SK-N-SH treated with all-trans-retinoic acid at 6 μM for 48 hours (cell line): ENCODE measurements at regions not wholly inside any gene's neighbourhood (a gene's known extent, or its start where the extent isn't known, plus 50 kb on each side); places are given as distances from the start of the nearest gene placed in this dataset.

Experiments
- ARNTL ChIP-seq: fragments of 450-650 bp; formaldehyde crosslinking; IDR thresholded peaks from 2 replicates; pipeline ENCODE4 v1.5.0; 2020; ENCODE audit warnings: low read depth, mild to moderate bottlenecking, moderate library complexity, borderline replicate concordance
- ESRRG ChIP-seq: fragments of 250-450 bp; sonication (Bioruptor Pico); IDR thresholded peaks from 2 replicates; pipeline ENCODE4 v1.6.1; 2021; ENCODE audit warnings: mild to moderate bottlenecking
- GLIS3 ChIP-seq: fragments of 250-450 bp; sonication (Bioruptor Pico); IDR thresholded peaks from 2 replicates; pipeline ENCODE4 v1.5.0; 2020; ENCODE audit warnings: mild to moderate bottlenecking, moderate library complexity
- RARB ChIP-seq: fragments of 250-450 bp; sonication (Bioruptor Pico); IDR thresholded peaks from 2 replicates; pipeline ENCODE4 v1.8.0; 2021; ENCODE audit warnings: mild to moderate bottlenecking, moderate library complexity
- TOX ChIP-seq: fragments of 250-450 bp; sonication (Bioruptor Pico); IDR thresholded peaks from 2 replicates; pipeline ENCODE4 v1.8.0; 2021; ENCODE audit warnings: mild to moderate bottlenecking, moderate library complexity, borderline replicate concordance
- ZFP30 ChIP-seq: fragments of 450-650 bp; formaldehyde crosslinking; IDR thresholded peaks from 2 replicates; pipeline ENCODE4 v1.5.0; 2022; ENCODE audit warnings: mild to moderate bottlenecking, moderate library complexity
- TF ChIP-seq, protein P1 (sequence below): fragments of 250-450 bp; sonication (Bioruptor Pico); IDR thresholded peaks from 2 replicates; pipeline ENCODE4 v1.8.0; 2020; ENCODE audit warnings: mild to moderate bottlenecking, moderate library complexity, borderline replicate concordance

DNA sequence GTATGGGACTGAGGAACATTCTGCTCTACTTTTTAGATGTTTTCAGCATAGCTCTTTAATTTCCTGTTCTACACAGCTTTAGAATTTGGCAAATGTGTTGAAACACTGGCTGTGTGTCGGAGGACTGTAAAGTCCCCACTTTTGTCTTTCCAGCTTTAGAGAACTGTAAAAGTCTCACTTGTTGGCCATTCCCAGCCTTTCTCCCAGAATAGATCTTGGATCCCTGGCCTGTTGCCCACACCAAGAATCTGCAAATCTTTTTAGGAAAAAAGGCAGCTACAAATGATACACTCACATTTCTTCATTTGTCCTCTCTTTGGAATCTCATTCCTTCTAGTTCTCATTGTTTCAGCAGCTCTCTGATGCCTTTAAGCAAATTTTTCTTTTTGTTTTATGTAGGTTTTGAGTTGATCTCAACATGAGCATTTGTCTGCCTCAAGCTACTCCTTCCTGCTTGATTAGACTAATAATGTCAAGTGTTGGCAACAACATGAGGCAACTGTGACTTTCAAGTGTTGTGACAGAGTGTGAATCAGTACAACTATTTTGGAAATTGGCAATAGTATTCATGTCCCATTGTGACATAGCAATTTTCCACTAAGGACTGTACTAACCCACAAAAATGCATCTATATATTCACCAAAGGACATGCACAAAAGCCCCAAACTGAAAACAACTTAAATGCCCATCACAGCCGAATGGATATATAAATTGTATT lies 610.8 kb downstream of the EPHA4 start:
- TF ChIP-seq RARB (CRISPR knock-in tag) (no peak), GLIS3 (CRISPR knock-in tag) (no peak), ESRRG (CRISPR knock-in tag) (no peak), ZFP30 (CRISPR knock-in tag) (no peak), ARNTL (no peak), TOX (CRISPR knock-in tag) (no peak)
- TF ChIP-seq, protein P1, sequence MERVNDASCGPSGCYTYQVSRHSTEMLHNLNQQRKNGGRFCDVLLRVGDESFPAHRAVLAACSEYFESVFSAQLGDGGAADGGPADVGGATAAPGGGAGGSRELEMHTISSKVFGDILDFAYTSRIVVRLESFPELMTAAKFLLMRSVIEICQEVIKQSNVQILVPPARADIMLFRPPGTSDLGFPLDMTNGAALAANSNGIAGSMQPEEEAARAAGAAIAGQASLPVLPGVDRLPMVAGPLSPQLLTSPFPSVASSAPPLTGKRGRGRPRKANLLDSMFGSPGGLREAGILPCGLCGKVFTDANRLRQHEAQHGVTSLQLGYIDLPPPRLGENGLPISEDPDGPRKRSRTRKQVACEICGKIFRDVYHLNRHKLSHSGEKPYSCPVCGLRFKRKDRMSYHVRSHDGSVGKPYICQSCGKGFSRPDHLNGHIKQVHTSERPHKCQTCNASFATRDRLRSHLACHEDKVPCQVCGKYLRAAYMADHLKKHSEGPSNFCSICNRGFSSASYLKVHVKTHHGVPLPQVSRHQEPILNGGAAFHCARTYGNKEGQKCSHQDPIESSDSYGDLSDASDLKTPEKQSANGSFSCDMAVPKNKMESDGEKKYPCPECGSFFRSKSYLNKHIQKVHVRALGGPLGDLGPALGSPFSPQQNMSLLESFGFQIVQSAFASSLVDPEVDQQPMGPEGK (CRISPR knock-in tag): no peak
